ENCODE measurements at regions not wholly inside any gene's neighbourhood (a gene's known extent, or its start where the extent isn't known, plus 50 kb on each side); places are given as distances from the start of the nearest gene placed in this dataset.

- Histone ChIP-seq H3K4me1 (ENCODE audit: control insufficient read depth, insufficient read depth, low read length) (no peaks in the 10 kb centered on the region), H4K8ac (ENCODE audit: low read depth in 2 of 2, low read length in 2 of 2) (no peak overlapping the region), H2AFZ (replicated peaks; ENCODE audit: low read length, poor library complexity) (no peak overlapping the region), H2AK9ac (replicated peaks; ENCODE audit: low read depth, low read length, poor library complexity) (no peak overlapping the region), H3K14ac (replicated peaks; ENCODE audit: low read depth, low read length) (no peak overlapping the region), H3K9me1 (ENCODE audit: insufficient read depth, low read length) (no peaks in the 10 kb centered on the region), H2BK15ac (ENCODE audit: low read depth, low read length) (no peak overlapping the region), H2AK5ac (ENCODE audit: low read depth, low read length) (no peak overlapping the region), H2BK20ac (ENCODE audit: low read depth, low read length) (no peak overlapping the region), H3K4me3 (ENCODE audit: insufficient read depth, low read depth, low read length) (no peak overlapping the region), H3K4ac (ENCODE audit: low read depth, low read length) (no peak overlapping the region), H4K20me1 (ENCODE audit: insufficient read depth, low read length) (no peaks in the 10 kb centered on the region), H4K5ac (ENCODE audit: low read depth, low read length) (no peak overlapping the region), H3K9ac (ENCODE audit: low read depth, low read length) (no peak overlapping the region), H3K27ac (ENCODE audit: insufficient read depth, low read length) (no peak overlapping the region), H3K4me2 (ENCODE audit: low read depth, low read length) (no peak overlapping the region), H3K9me3 (ENCODE audit: control insufficient read depth, insufficient read depth, low read length) (peaks cover 6% of the 10 kb centered on the region; the same call in 1 of the 2 replicates), H3K23ac (ENCODE audit: low read depth, low read length) (no peak overlapping the region), H3K18ac (ENCODE audit: low read depth, low read length) (no peak overlapping the region), H3K56ac (ENCODE audit: extremely low read depth, insufficient read depth, low read length) (no peak overlapping the region), H4K91ac (ENCODE audit: insufficient read depth, low read depth, low read length) (no peak overlapping the region), H3K79me1 (ENCODE audit: low read depth in 1 of 2, low read length in 2 of 2) (no peaks in the 10 kb centered on the region), H2BK5ac (ENCODE audit: low read depth, low read length, poor library complexity, severe bottlenecking) (no peak overlapping the region), H3K36me3 (ENCODE audit: control insufficient read depth, insufficient read depth, low read length) (no peaks in the 10 kb centered on the region), H3K27me3 (ENCODE audit: control insufficient read depth, insufficient read depth, low read length) (no peaks in the 10 kb centered on the region), H2BK120ac (ENCODE audit: low read depth, low read length) (no peak overlapping the region)
- ChIA-PET POLR2A (ENCODE audit: unreplicated experiment) (no interaction called here), CTCF (no interaction called here)
- dilution Hi-C loops (cut with HindIII; ENCODE audit: low sequenced_read_pairs, unreplicated experiment), result no loop called here
- no CpG with 5 or more reads among the region's 3 CpGs for WGBS, 2 experiments (ENCODE audit: extremely low coverage in 2 of 2, insufficient read length in 1 of 2)
- BruUV-seq (replicated peaks), result no TSS peak
- in situ Hi-C loops (cut with MboI; ENCODE audit: low sequenced_read_pairs), result no loop called here
- intact Hi-C loops (cut with micrococcal nuclease), result no loop called here
- no peak for TF ChIP-seq RFX5 (IDR thresholded peaks at IDR 0.05; ENCODE audit: low read depth, low read length)
- TF ChIP-seq ELK1 (IDR thresholded peaks at IDR 0.05; ENCODE audit: borderline replicate concordance, low read depth, low read length), result no peak
- TF ChIP-seq NFE2L2 (IDR thresholded peaks at IDR 0.05; ENCODE audit: low read depth, low read length), result no peak
- no peak for TF ChIP-seq USF2 (IDR thresholded peaks at IDR 0.05; ENCODE audit: low read depth, low read length)
- no peak for TF ChIP-seq CTCF (conservative IDR thresholded peaks at IDR 0.05; ENCODE audit: low read depth, low read length)
- TF ChIP-seq SMC3 (IDR thresholded peaks at IDR 0.05; ENCODE audit: low read depth, low read length), result no peak
- no peak for TF ChIP-seq FOS (IDR thresholded peaks at IDR 0.05; ENCODE audit: low read depth, low read length)
- TF ChIP-seq MAZ (IDR thresholded peaks at IDR 0.05; ENCODE audit: borderline replicate concordance, low read depth, low read length), result no peak
- DNase-seq (no peak), ATAC-seq (ENCODE audit: low read depth) (no peak)
Measured at GRCh38 chr4:62872856-62873255, 1536.4 kb downstream of the TECRL start.

All from IMR-90 (cell line).